ENCODE measurements at regions not wholly inside any gene's neighbourhood (a gene's known extent, or its start where the extent isn't known, plus 50 kb on each side); places are given as distances from the start of the nearest gene placed in this dataset.

GRCh38 chr5:136455409-136455808 is 90.1 kb upstream of the TRPC7 start:
- Histone ChIP-seq H3K27ac (ENCODE audit: control insufficient read depth, insufficient read depth) (no peak overlapping the region), H3K79me2 (ENCODE audit: control insufficient read depth, insufficient read depth, low read length) (no peaks in the 10 kb centered on the region), H2AFZ (ENCODE audit: control insufficient read depth, low read depth, low read length) (no peak overlapping the region), H3K4me2 (ENCODE audit: control insufficient read depth, insufficient read depth) (no peak overlapping the region), H3K4me1 (ENCODE audit: control insufficient read depth, insufficient read depth, low read length) (no peaks in the 10 kb centered on the region), H3K9ac (ENCODE audit: control insufficient read depth, insufficient read depth, low read length) (no peak overlapping the region), H3K4me3 (no peak overlapping the region), H3K36me3 (ENCODE audit: control insufficient read depth in 2 of 2, insufficient read depth in 2 of 2, low read length in 1 of 2) (no peaks in the 10 kb centered on the region), H3K9me3 (replicated peaks; ENCODE audit: control insufficient read depth, insufficient read depth, low read length) (no peaks in the 10 kb centered on the region), H4K20me1 (ENCODE audit: control insufficient read depth, insufficient read depth) (no peaks in the 10 kb centered on the region), H3K27me3 (replicated peaks in 1 of 2; ENCODE audit: control insufficient read depth in 2 of 2, insufficient read depth in 2 of 2, low read length in 1 of 2) (no peaks in the 10 kb centered on the region)
- ChIA-PET CTCF (no interaction called here), RAD21 (ENCODE audit: unreplicated experiment) (no interaction called here), POLR2A (no interaction called here), SMC1A (ENCODE audit: uncharacterized antibody, unreplicated experiment) (interaction anchor here (0.6 kb wide), 1 partner anchor 282 kb away, joined by 3 read pairs; no protein-coding TSS in a partner anchor)
- ATAC-seq (no peak), FAIRE-seq (no peak), DNase-seq (ENCODE audit: low read depth, low spot score) (no peak)
- no TSS peak for BruUV-seq (replicated peaks)
- in situ Hi-C loops (cut with MboI) (no loop called here), intact Hi-C loops (cut with micrococcal nuclease; ENCODE audit: unreplicated experiment) (no loop called here)
- WGBS (ENCODE audit: insufficient coverage, insufficient replicate concordance, low lambda C conversion rate, missing lambda C conversion rate) = 0% methylated on average over 1 of the region's 1 CpG
- TF ChIP-seq MYB (IDR thresholded peaks at IDR 0.05; ENCODE audit: borderline replicate concordance, low read depth, low read length) (no peak), CBX5 (IDR thresholded peaks at IDR 0.05; ENCODE audit: low read depth) (no peak), BRCA1 (IDR thresholded peaks at IDR 0.05; ENCODE audit: low read depth, low read length) (no peak), SUZ12 (IDR thresholded peaks at IDR 0.05; ENCODE audit: unreplicated experiment) (no peak), ZNF207 (IDR thresholded peaks at IDR 0.05; ENCODE audit: borderline replicate concordance) (no peak), TCF12 (IDR thresholded peaks at IDR 0.05; ENCODE audit: low read depth, low read length) (no peak), POLR2AphosphoS2 (IDR thresholded peaks at IDR 0.05; ENCODE audit: low read depth, low read length) (no peak), ZSCAN29 (IDR thresholded peaks at IDR 0.05) (no peak)
- TF ChIP-seq, protein P1, sequence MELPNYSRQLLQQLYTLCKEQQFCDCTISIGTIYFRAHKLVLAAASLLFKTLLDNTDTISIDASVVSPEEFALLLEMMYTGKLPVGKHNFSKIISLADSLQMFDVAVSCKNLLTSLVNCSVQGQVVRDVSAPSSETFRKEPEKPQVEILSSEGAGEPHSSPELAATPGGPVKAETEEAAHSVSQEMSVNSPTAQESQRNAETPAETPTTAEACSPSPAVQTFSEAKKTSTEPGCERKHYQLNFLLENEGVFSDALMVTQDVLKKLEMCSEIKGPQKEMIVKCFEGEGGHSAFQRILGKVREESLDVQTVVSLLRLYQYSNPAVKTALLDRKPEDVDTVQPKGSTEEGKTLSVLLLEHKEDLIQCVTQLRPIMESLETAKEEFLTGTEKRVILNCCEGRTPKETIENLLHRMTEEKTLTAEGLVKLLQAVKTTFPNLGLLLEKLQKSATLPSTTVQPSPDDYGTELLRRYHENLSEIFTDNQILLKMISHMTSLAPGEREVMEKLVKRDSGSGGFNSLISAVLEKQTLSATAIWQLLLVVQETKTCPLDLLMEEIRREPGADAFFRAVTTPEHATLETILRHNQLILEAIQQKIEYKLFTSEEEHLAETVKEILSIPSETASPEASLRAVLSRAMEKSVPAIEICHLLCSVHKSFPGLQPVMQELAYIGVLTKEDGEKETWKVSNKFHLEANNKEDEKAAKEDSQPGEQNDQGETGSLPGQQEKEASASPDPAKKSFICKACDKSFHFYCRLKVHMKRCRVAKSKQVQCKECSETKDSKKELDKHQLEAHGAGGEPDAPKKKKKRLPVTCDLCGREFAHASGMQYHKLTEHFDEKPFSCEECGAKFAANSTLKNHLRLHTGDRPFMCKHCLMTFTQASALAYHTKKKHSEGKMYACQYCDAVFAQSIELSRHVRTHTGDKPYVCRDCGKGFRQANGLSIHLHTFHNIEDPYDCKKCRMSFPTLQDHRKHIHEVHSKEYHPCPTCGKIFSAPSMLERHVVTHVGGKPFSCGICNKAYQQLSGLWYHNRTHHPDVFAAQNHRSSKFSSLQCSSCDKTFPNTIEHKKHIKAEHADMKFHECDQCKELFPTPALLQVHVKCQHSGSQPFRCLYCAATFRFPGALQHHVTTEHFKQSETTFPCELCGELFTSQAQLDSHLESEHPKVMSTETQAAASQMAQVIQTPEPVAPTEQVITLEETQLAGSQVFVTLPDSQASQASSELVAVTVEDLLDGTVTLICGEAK (IDR thresholded peaks at IDR 0.05; ENCODE audit: borderline replicate concordance) = no peak
- TF ChIP-seq, protein P2, sequence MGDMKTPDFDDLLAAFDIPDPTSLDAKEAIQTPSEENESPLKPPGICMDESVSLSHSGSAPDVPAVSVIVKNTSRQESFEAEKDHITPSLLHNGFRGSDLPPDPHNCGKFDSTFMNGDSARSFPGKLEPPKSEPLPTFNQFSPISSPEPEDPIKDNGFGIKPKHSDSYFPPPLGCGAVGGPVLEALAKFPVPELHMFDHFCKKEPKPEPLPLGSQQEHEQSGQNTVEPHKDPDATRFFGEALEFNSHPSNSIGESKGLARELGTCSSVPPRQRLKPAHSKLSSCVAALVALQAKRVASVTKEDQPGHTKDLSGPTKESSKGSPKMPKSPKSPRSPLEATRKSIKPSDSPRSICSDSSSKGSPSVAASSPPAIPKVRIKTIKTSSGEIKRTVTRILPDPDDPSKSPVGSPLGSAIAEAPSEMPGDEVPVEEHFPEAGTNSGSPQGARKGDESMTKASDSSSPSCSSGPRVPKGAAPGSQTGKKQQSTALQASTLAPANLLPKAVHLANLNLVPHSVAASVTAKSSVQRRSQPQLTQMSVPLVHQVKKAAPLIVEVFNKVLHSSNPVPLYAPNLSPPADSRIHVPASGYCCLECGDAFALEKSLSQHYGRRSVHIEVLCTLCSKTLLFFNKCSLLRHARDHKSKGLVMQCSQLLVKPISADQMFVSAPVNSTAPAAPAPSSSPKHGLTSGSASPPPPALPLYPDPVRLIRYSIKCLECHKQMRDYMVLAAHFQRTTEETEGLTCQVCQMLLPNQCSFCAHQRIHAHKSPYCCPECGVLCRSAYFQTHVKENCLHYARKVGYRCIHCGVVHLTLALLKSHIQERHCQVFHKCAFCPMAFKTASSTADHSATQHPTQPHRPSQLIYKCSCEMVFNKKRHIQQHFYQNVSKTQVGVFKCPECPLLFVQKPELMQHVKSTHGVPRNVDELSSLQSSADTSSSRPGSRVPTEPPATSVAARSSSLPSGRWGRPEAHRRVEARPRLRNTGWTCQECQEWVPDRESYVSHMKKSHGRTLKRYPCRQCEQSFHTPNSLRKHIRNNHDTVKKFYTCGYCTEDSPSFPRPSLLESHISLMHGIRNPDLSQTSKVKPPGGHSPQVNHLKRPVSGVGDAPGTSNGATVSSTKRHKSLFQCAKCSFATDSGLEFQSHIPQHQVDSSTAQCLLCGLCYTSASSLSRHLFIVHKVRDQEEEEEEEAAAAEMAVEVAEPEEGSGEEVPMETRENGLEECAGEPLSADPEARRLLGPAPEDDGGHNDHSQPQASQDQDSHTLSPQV (IDR thresholded peaks at IDR 0.05) = no peak

Data from GM12878 (cell line).